22Rv1 (cell line): ENCODE measurements at regions not wholly inside any gene's neighbourhood (a gene's known extent, or its start where the extent isn't known, plus 50 kb on each side); places are given as distances from the start of the nearest gene placed in this dataset.

Experiments
- ZFX ChIP-seq: fragments of 450-650 bp; IDR thresholded peaks from 2 replicates; pipeline ENCODE4 v1.6.1; 2017; ENCODE audit warnings: antibody characterized with exemption, borderline replicate concordance
- TF ChIP-seq, protein P1 (sequence below): fragments of 450-650 bp; IDR thresholded peaks from 2 replicates; pipeline ENCODE4 v1.5.1; 2017; ENCODE audit warnings: mild to moderate bottlenecking

DNA sequence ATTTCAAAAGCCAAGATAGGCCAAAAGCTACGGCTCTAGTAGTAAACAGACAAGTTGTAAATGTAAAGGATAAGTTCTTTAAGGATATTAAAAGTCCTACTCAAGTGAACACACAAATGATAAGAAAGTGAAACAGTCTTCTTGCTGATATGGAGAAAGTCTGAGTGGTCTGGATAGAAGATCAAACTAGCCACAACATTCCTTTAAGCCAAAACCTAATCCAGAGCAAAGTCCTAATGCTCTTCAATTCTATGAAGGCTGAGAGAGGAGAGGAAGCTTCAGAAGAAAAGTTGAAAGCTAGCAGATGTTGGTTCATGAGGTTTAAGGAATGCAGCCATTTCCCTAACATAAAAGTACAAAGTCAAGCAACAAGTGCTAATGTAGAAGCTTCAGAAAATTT, 111.7 kb upstream of the ZEB2 start:
- TF ChIP-seq, protein P1, sequence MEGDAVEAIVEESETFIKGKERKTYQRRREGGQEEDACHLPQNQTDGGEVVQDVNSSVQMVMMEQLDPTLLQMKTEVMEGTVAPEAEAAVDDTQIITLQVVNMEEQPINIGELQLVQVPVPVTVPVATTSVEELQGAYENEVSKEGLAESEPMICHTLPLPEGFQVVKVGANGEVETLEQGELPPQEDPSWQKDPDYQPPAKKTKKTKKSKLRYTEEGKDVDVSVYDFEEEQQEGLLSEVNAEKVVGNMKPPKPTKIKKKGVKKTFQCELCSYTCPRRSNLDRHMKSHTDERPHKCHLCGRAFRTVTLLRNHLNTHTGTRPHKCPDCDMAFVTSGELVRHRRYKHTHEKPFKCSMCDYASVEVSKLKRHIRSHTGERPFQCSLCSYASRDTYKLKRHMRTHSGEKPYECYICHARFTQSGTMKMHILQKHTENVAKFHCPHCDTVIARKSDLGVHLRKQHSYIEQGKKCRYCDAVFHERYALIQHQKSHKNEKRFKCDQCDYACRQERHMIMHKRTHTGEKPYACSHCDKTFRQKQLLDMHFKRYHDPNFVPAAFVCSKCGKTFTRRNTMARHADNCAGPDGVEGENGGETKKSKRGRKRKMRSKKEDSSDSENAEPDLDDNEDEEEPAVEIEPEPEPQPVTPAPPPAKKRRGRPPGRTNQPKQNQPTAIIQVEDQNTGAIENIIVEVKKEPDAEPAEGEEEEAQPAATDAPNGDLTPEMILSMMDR = no peak
- no peak for TF ChIP-seq ZFX
